Medulla oblongata (tissue), 1 donor: ENCODE measurements at regions not wholly inside any gene's neighbourhood (a gene's known extent, or its start where the extent isn't known, plus 50 kb on each side); places are given as distances from the start of the nearest gene placed in this dataset.
A peak's percentile ranks its signal among the peaks of the same experiment; 100 is the strongest.

Source experiments
- DNase-seq: peaks from one replicate; pipeline ENCODE4 v3.0.0-alpha.2; 2015; ENCODE audit errors: extremely low spot score

DNA sequence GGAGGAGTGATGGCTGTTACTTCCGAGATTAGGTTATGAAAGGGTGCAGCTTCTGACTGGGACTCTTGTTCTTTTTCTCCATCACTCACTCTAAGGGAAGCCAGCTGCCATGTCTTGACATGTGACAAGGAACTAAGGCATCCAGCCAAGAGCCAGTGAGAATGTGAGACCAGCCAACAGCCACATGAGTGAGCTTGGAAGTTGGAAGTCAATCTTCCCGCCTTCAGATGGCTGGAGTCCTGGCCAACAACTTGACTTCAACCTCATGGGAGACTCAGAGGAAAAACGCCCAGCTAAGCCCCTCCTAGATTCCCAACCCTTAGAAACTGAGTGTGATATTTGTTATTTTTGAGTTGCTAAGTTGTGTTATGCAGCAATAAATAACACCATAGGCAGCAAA, 201.1 kb downstream of the SNX18 start:
- DNase-seq: peak; percentile 69

GRCh38 chr5:54717870-54718269, 200.3 kb downstream of the SNX18 start:
- no peak for DNase-seq

- DNase-seq: no peak
Observed at GRCh38 chr5:54717459-54717858, 199.9 kb downstream of the SNX18 start.

GRCh38 chr5:54713923-54714581, 196.5 kb downstream of the SNX18 start:
- DNase-seq: no peak

GRCh38 chr5:54709096-54709495, 191.5 kb downstream of the SNX18 start:
- no peak for DNase-seq

- no peak for DNase-seq
Observed at GRCh38 chr5:54707841-54708240, 190.3 kb downstream of the SNX18 start.

DNA sequence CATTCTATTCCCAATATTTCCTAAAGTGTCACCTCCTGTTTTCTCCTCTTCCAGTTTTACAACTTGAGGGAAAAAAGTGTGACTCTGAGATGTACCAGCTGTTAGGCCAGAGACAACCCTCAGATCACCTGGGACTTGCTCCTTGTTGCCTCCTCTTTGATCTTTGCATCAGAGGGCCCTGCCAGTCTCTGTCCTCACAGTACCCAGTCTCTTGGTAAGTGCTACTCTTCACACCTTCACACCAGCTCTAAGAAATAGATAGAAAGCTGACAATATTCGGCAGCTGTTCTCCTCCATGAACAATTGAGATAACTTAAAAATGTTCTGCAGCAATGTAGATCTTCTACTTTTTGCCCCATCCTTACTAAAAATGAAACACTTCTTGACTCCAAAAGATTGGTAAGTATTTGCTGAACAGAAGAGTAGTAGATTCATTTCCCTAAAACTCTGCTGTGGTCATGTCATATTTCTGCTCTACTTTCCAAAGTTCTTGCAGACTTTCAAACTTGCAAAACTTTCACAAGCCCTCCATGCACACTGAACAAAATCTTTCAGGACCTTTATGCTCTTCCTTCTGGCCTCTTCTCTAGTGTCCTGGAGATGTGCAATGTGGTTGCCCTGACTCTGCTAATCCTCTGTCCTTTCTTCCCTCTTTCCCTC, 188.6 kb downstream of the SNX18 start:
- peak; percentile 25 for DNase-seq

DNA sequence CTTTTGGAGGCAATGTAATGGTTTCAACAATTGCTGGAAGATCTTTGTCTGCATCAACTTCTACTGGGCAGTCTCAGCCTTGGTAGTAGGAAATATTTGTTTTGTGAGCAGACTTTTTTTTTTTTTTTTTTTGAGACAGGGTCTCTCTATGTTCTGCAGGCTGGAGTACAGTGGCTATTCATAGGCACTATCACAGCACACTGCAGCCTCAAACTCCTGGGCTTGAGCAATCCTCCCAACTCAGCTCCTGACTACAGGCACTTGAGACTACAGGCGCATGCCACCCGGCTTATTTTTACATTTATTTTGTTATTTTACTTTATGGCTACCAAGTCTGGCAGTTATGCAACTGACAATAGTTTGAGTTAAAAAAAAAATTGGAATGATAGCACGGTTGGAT, 187.3 kb downstream of the SNX18 start:
- DNase-seq: no peak

DNA sequence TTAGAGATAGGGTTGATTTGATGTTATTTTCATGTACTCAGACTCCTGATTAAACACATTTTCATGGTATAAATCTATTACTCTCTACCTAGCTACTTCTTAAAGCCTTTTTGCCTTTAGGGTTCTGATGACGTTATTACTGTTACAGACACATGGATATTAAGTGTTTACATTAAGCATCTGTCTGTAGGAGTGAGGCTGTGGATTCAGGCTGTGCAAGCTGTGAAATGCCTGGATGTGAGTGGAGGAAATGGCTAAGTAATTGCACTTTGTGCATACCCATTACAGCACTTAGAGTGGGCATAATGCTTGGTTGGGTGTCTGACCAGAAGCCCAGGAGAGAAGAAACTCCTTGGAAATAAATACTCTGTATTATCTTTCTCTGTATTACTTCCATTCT, 186.8 kb downstream of the SNX18 start:
- DNase-seq: no peak

GRCh38 chr5:54703565-54704255, 186.2 kb downstream of the SNX18 start:
- no peak for DNase-seq

DNA sequence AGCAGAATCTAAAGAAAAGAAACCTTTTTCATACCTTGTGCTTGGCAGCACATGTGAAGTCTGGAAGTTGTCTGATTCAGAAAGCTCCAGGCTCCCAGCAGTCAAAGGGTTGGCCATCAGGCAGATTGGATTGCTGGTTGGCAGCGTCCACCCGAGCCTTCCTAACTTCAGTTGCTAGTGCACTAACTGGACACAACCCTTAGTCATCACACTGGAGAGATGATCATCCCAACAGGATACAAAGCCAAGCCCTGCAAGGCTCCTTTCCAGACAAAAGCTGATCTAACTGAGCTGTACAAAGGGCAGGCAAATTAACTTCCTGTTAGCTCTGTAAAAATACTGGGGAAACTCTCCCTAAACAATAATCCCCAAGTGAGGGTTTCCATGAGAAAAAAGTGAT, 185.6 kb downstream of the SNX18 start:
- peak; percentile 25 for DNase-seq

GRCh38 chr5:54702470-54702869, 184.9 kb downstream of the SNX18 start:
- DNase-seq: no peak

GRCh38 chr5:54700986-54701578, 183.5 kb downstream of the SNX18 start:
- DNase-seq: no peak

GRCh38 chr5:54696931-54697330, 179.4 kb downstream of the SNX18 start:
- peak; percentile 58 for DNase-seq

DNA sequence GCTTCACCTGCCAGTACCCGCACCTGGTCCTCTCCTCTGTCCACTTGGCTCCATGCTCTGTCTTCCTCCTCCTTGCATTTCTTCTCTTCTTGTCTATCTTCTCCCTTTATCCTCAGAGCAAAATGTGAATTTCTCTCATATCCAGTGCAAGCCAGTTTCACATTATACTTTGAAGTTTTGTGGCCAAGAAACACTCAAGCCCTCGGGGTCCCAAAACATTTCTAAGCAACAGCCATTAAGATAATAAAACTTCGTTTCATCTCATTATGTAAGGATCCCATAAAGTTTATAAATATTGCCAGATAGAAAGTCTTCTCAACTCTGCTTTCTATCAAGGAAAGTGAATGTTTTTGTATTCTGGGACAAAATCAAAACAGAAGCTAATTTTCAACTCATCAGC, 178.8 kb downstream of the SNX18 start:
- DNase-seq: no peak

DNA sequence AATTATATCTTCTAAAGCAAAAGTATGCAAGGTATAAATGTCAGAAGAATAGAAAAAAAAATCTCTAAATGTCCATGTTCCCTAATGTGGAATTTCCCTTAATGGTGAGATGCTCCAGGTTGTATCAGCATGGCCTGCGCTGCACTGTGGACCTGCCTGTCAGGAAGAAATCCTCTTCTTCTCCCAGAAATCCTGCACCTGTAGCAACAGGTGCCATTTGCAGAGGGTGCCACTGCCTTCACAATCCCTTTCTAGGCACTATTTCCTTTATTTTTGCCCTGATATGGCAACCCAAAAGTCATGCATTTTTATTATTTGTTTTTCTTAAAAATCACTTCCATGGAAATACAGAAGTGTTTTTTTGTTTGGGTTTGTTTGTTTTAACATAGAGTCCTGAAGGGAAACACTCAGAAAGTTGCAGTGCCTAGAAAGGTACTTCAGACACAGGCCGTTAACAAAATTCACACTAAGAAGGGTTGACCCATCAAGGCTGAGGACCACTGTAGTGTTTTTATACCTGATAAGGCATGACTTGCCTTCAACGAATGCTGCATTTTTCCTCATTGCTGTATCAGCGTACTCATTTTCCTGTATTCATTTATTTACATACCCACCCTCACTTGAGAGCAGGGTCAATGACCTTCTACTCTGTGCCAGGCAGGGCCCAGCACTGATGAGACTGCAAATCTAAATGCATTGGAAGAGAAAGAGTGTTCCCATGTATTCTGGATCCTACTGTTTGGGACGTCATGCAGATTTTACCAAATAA, 177.8 kb downstream of the SNX18 start:
- no peak for DNase-seq

DNA sequence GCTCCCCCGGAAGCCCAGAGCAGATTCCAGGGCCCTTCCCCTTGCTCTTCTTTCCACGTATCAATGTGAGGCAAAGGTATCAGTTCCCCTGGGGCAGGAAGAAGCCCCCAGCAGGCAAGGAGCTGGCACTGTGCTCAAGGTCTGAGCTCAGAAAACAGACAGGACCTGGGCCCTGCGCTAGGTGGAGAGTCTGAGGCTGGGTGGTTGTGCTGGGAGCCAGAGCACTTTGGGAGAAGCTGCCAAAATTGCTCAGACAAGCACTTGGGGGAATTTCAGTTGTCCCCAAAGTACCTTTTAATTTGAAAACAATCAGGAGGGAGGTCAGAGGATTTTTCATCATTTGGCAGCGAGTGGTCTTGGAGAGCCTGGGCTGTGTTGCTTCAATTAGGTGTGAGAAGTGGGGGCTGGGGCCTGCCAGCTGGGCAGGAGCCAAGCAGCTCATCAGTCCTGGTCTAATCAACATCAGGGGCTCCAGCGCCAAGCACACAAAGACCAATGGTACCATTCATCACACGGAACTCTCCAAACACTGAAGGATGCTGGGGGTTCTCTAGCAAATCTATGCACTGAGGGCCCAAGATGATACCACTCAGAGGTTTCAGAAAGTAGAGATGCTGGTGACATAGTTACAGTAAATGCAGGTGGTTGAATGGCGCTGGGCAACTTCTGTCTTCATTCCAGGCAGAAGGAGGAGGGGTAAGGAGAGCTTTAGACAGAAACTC, 176.5 kb downstream of the SNX18 start:
- DNase-seq: no peak

DNA sequence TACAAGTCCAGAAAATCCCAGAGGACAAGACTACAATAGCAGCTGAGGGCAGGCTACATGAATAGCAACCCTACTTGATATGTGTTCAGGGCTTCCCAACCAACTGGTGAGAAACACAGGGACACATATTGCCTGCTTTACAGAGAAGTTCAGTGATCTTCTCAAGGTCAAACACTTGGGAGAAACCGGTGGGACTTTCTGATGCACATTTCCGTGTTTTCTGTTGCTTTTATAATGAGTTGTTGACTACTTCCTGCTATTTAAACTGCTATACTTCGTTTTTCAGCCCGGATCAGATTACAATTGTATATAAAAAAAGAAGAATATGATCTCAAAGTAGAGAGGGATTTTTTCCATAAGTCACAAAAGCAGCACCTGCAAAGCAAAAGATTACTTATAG, 175.1 kb downstream of the SNX18 start:
- no peak for DNase-seq

DNA sequence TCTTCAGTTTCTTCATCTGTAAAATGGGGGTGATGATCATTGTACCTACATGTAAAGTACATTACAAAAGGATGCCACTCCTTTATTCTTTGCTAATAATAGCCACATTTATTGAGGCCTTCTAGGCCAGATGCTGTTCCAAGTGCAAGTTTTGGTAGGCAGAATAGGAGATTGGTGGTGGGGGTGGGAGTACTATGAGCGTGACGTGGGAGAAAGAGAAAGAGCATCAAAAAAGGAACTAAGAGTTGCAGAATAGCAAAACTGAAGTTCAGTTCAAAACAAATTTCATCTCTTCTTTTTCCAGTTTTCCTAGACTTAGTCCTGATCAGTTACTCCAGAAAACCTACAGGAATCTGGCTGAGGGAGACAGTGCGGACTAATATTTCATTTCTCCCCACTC, 174.1 kb downstream of the SNX18 start:
- no peak for DNase-seq

DNA sequence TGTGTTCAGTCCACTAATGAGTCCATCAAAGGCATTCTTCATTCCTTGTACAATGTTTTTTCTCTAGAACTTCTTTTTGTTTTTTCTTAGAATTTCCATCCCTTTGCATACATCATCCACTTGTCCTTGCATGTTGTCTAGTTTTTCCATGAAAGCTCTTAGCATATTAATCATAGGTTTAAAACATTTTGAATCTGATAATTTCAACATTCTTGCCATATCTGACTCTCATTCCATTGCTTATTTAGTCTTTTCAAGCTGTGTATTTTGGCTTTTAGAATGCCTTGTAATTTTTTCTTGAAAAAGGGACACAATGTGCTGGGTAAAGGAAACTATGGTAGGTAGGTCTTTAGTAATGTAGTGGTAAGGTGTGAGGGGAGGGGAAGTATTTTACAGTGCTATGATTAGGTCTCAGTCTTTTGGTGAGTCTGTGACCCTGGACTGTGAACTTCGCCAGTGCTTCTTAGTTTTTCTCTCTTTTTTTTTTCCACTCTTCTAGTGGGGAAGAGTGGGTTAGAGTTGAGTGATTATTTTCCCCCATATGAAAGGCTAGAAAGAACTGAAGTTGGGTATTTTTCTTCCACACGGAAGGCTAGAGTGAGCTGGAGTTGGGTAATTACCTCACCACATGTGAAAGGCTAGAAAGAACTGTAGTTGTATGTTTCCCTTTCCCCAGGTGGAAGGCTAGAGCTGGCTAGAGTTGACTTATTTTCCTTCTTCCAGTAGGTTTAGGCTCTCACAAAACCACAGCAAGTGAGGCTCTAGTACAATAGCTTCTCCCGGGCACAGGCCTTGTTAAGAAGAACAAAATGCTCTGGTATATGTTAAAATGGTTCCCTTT, 172.1 kb downstream of the SNX18 start:
- no peak for DNase-seq
